Caco-2 (cell line): ENCODE measurements at regions not wholly inside any gene's neighbourhood (a gene's known extent, or its start where the extent isn't known, plus 50 kb on each side); places are given as distances from the start of the nearest gene placed in this dataset.

Source experiments
- BruUV-seq: library from RNA; stranded (reverse); fragments of 400-500 nt; replicated peaks from 2 replicates; lab custom pipeline; 2021; lab: Mats Ljungman, UMichigan
- CTCF ChIA-PET: fragments of 300-600 bp; sonication (Branson Sonifier 250); formaldehyde crosslinking; loops from one replicate; lab custom pipeline; 2022; ENCODE audit warnings: antibody characterized with exemption; lab: Charles Lee
- POLR2A ChIA-PET: fragments of 300-600 bp; sonication (Branson Sonifier 250); formaldehyde crosslinking; loops from one replicate; lab custom pipeline; 2022; ENCODE audit warnings: antibody characterized with exemption; lab: Charles Lee
- DNase-seq, 2 experiments: peaks; one replicate each; pipeline versions ENCODE4 v3.0.0 to v3.0.0-alpha.2; 2020 to 2022
- H3K27me3 ChIP-seq: replicated peaks from 2 replicates; pipeline ENCODE4 v1.6.0; 2011; ENCODE audit warnings: low read length; ENCODE audit not compliant: control insufficient read depth, insufficient read depth
- H3K36me3 ChIP-seq: 2 replicates; pipeline ENCODE4 v1.5.1; 2011; ENCODE audit warnings: low read length; ENCODE audit not compliant: control insufficient read depth, insufficient read depth
- H3K4me1 ChIP-seq: fragments of 250-450 bp; sonication (Bioruptor Pico); 2 replicates; pipeline ENCODE4 v1.5.1; 2020; ENCODE audit warnings: mild to moderate bottlenecking
- H3K4me3 ChIP-seq: 2 replicates; pipeline ENCODE4 v1.5.1; 2011; ENCODE audit warnings: low read depth, mild to moderate bottlenecking, control low read depth, low read length
- H3K9me3 ChIP-seq: fragments of 250-450 bp; sonication (Bioruptor Pico); 2 replicates; pipeline ENCODE4 v1.5.1; 2020; ENCODE audit warnings: mild to moderate bottlenecking, moderate library complexity
- H3K27ac Mint-ChIP-seq: one replicate; pipeline ENCODE4 v1.8.0; 2022; ENCODE audit warnings: mixed read lengths; ENCODE audit not compliant: unreplicated experiment
- H3K27me3 Mint-ChIP-seq: one replicate; pipeline ENCODE4 v1.8.0; 2022; ENCODE audit warnings: mixed read lengths; ENCODE audit not compliant: insufficient read depth, unreplicated experiment
- H3K36me3 Mint-ChIP-seq: one replicate; pipeline ENCODE4 v1.8.0; 2022; ENCODE audit warnings: mild to moderate bottlenecking, mixed read lengths; ENCODE audit not compliant: insufficient read depth, unreplicated experiment
- H3K4me1 Mint-ChIP-seq: one replicate; pipeline ENCODE4 v1.8.0; 2022; ENCODE audit warnings: low read depth, mixed read lengths; ENCODE audit not compliant: unreplicated experiment
- H3K4me3 Mint-ChIP-seq: one replicate; pipeline ENCODE4 v1.8.0; 2022; ENCODE audit warnings: mild to moderate bottlenecking, moderate library complexity, mixed read lengths; ENCODE audit not compliant: unreplicated experiment
- H3K9me3 Mint-ChIP-seq: one replicate; pipeline ENCODE4 v1.8.0; 2022; ENCODE audit warnings: mixed read lengths; ENCODE audit not compliant: unreplicated experiment
- CTCF ChIP-seq, 2 experiments: fragments of 200-600 bp in 1 of 2; IDR thresholded peaks; 1 replicate in 1 of 2; 2 replicates in 1 of 2; pipeline versions ENCODE4 v1.5.1 to v1.8.0; 2011 to 2022; ENCODE audit warnings: antibody characterized with exemption in 1 of 2, control low read depth in 1 of 2, inconsistent platforms in 1 of 2, low read depth in 1 of 2, low read length in 1 of 2, mild to moderate bottlenecking in 1 of 2, moderate library complexity in 1 of 2; ENCODE audit not compliant: insufficient read depth in 1 of 2, severe bottlenecking in 1 of 2, unreplicated experiment in 1 of 2
- intact Hi-C: fragments of 100-400 bp; cut with micrococcal nuclease; formaldehyde crosslinking; loops from one replicate; pipeline ENCODE4 v1.10.0; 2022; ENCODE audit not compliant: unreplicated experiment

- no peak for DNase-seq
- no TSS peak for BruUV-seq
- H3K27me3 ChIP-seq: no peaks in the 10 kb centered on the region
- POLR2A ChIA-PET: interaction anchor here (0.7 kb wide), 1 partner anchor 275 kb away, joined by 3 read pairs; no protein-coding TSS in a partner anchor
- no peak overlapping the region for H3K27ac Mint-ChIP-seq
- H3K9me3 Mint-ChIP-seq: peaks cover 9% of the 10 kb centered on the region
- H3K4me1 Mint-ChIP-seq: peaks cover 19% of the 10 kb centered on the region
- H3K36me3 Mint-ChIP-seq: no peaks in the 10 kb centered on the region
- H3K4me1 ChIP-seq: peaks cover 17% of the 10 kb centered on the region
- peaks cover 8% of the 10 kb centered on the region for H3K27me3 Mint-ChIP-seq
- H3K36me3 ChIP-seq: no peaks in the 10 kb centered on the region
- peak; percentile 21 to 48 for TF ChIP-seq CTCF (IDR thresholded peaks at IDR 0.05; ENCODE audit: insufficient read depth in 1 of 2, low read depth in 1 of 2, low read length in 1 of 2, severe bottlenecking in 1 of 2, unreplicated experiment in 1 of 2)
- no peak overlapping the region for H3K4me3 ChIP-seq
- H3K9me3 ChIP-seq: no peaks in the 10 kb centered on the region
- no peak overlapping the region for H3K4me3 Mint-ChIP-seq
- CTCF ChIA-PET: interaction anchor here (1.0 to 1.9 kb wide), 2 partner anchors 12 to 14 kb away, joined by 5 to 7 read pairs; no protein-coding TSS in a partner anchor
- intact Hi-C loops: loop anchor here (1.0 kb wide), 1 partner anchor 295 kb away; the partner anchor contains the start of gene SMCO4
Observed at GRCh38 chr11:93248602-93249001, 50.8 kb upstream of the SLC36A4 start.

GRCh38 chr11:93249459-93250220 is 51.8 kb upstream of the SLC36A4 start:
- Mint-ChIP-seq H3K4me1 (peaks cover 19% of the 10 kb centered on the region), H3K36me3 (no peaks in the 10 kb centered on the region), H3K4me3 (no peak overlapping the region), H3K27me3 (peaks cover 3% of the 10 kb centered on the region), H3K27ac (peak overlapping the region; percentile 29), H3K9me3 (peaks cover 9% of the 10 kb centered on the region)
- ChIA-PET POLR2A (no interaction called here), CTCF (interaction anchor here (0.6 to 1.9 kb wide), 4 partner anchors 13 to 442 kb away, joined by 3 to 7 read pairs (median 6); no protein-coding TSS in a partner anchor)
- no peak overlapping the region for H3K4me3 ChIP-seq
- H3K4me1 ChIP-seq: peaks cover 17% of the 10 kb centered on the region
- no peaks in the 10 kb centered on the region for H3K27me3 ChIP-seq
- intact Hi-C loops: loop anchor here (1.0 kb wide), 1 partner anchor 294 kb away; the partner anchor contains the start of gene SMCO4
- no peak for TF ChIP-seq CTCF (IDR thresholded peaks at IDR 0.05; ENCODE audit: insufficient read depth in 1 of 2, low read depth in 1 of 2, low read length in 1 of 2, severe bottlenecking in 1 of 2, unreplicated experiment in 1 of 2)
- H3K9me3 ChIP-seq: no peaks in the 10 kb centered on the region
- BruUV-seq: no TSS peak
- DNase-seq: peak; percentile 58 to 73
- no peaks in the 10 kb centered on the region for H3K36me3 ChIP-seq

GRCh38 chr11:93250326-93250725 is 52.5 kb upstream of the SLC36A4 start:
- ChIA-PET POLR2A (no interaction called here), CTCF (interaction anchor here (0.6 to 1.9 kb wide), 2 partner anchors 14 to 19 kb away, joined by 6 to 7 read pairs; no protein-coding TSS in a partner anchor)
- no peaks in the 10 kb centered on the region for H3K27me3 Mint-ChIP-seq
- Histone ChIP-seq H3K27me3 (no peaks in the 10 kb centered on the region), H3K4me3 (no peak overlapping the region), H3K4me1 (peaks cover 17% of the 10 kb centered on the region), H3K36me3 (no peaks in the 10 kb centered on the region), H3K9me3 (no peaks in the 10 kb centered on the region)
- no peak for DNase-seq
- H3K27ac Mint-ChIP-seq: peak overlapping the region; percentile 29
- intact Hi-C loops: no loop called here
- H3K4me3 Mint-ChIP-seq: no peak overlapping the region
- no TSS peak for BruUV-seq
- H3K4me1 Mint-ChIP-seq: peaks cover 19% of the 10 kb centered on the region
- no peaks in the 10 kb centered on the region for H3K36me3 Mint-ChIP-seq
- no peak for TF ChIP-seq CTCF (IDR thresholded peaks at IDR 0.05; ENCODE audit: insufficient read depth in 1 of 2, low read depth in 1 of 2, low read length in 1 of 2, severe bottlenecking in 1 of 2, unreplicated experiment in 1 of 2)
- H3K9me3 Mint-ChIP-seq: peaks cover 9% of the 10 kb centered on the region
